SH-SY5Y (cell line): ENCODE measurements at regions not wholly inside any gene's neighbourhood (a gene's known extent, or its start where the extent isn't known, plus 50 kb on each side); places are given as distances from the start of the nearest gene placed in this dataset.

ENCODE experiments used
- GATA2 ChIP-seq: IDR thresholded peaks from 2 replicates; pipeline ENCODE4 v1.6.1; 2011; ENCODE audit warnings: mild to moderate bottlenecking, low read depth, low read length
- GATA3 ChIP-seq: IDR thresholded peaks from 2 replicates; pipeline ENCODE4 v1.6.1; 2011; ENCODE audit warnings: low read depth, mild to moderate bottlenecking, low read length, moderate library complexity

GRCh38 chr2:216936954-216937357 lies 77.1 kb upstream of the TNP1 start:
- TF ChIP-seq GATA3, result no peak
- no peak for TF ChIP-seq GATA2

DNA sequence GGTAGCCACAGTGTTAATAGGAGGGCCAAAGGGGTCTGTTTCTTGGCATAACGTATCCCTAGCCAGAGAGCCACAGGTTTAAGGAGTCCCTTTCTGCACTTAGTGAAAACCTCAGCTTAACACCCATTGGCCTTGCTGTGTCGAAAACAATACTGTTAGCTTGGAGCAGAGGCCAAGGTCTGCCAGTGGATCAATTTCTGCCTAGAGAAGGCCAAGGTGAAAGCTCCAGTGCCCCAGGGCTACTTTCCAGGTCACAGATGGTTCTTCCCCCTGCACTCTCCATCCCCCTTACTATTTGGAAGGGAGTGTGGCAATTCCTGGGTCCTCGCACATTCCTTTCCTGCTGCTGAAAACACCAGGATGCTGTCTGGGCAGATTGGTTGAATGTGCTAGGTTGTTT lies 74.8 kb upstream of the TNP1 start:
- no peak for TF ChIP-seq GATA3
- TF ChIP-seq GATA2, result no peak

DNA sequence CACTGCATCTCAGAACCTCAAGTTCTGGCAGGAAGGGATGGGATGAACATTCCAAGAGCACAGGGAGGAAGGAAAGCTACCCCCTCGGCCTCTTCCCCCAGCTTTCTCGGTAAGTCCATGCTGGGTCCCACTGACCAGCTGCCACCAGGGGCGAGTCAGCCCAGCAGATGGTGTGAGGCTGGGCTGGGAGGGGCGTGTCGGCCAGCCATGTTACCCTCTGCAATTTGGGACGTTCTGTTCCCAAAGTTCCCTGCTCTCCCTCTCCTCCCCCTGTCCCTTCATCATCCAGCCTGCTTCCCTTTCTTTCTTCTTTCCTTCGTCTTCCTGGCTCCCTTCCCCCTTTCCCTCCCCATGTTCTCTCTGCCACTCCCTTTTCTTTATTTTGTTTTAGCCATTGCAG lies 74.3 kb upstream of the TNP1 start:
- TF ChIP-seq GATA2 (no peak), GATA3 (no peak)

DNA sequence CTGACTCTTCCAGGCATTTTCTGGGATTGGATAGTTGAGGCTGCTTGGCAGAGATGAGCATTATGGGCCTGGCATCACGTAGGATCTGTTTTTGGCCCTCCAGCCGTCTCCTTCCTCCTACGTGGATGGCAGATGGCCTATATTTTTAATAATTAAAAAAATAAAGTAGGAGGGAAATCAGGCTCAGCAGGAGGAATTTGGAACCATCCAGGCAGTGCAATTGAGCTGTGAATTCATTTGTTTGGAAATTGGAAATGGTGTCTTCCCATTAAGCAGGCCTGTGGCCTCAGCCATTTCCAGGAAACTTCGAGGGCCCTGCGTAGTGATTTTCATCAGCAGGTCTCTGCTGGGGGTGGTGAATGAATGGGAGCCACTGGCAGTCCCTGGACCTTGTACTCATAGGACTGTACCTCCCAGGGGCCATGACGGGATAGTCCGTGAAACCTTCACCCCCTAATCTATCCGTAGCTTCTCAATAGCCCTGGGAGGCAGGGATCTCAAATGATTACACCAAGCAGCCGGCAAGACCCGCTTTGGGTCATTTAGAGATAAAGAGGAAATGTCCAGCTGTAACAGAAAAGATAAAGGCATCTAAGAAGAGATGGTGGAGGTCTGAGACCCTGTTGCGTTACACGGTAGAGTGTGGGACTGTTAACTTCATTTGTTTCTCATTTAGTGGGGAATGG lies 73.1 kb upstream of the TNP1 start:
- TF ChIP-seq GATA3 (no peak), GATA2 (no peak)

DNA sequence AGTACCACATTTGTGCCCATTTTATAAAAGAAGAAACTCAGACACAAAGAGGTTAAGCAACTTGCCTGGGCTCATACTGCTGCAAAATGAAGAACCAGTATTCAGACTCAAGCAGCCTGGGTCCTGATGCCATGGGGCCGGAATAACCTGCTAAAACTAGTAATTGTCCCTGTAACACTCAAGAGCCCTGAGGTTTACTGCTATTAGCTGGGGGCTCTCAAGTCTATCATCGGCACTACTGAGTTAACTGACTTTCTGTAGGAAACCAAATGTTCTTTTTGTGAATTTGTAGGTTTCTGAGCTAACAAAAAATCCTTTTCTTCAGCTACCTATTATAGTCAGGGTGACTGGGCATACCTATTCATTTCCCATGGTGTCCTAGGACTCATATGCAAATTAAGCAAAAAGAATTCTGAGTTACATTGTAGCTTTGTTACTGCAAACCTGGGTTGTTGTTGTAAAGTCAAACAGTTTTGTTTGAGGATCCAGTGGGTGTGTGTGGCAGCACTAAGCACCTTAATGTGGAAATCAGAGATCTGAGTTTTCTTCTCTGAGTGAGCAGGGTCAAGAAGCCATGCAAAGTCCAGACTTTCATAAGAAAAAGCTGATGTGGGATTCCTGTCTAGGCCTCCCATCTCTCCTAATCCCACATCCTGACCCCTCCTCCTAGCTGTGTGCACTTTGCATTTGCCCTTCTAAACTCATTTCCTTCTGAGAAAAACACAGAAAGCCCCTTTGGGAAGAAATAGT lies 72.4 kb upstream of the TNP1 start:
- TF ChIP-seq GATA2 (no peak), GATA3 (no peak)

GRCh38 chr2:216930716-216931115 lies 70.9 kb upstream of the TNP1 start:
- no peak for TF ChIP-seq GATA3
- TF ChIP-seq GATA2, result no peak

DNA sequence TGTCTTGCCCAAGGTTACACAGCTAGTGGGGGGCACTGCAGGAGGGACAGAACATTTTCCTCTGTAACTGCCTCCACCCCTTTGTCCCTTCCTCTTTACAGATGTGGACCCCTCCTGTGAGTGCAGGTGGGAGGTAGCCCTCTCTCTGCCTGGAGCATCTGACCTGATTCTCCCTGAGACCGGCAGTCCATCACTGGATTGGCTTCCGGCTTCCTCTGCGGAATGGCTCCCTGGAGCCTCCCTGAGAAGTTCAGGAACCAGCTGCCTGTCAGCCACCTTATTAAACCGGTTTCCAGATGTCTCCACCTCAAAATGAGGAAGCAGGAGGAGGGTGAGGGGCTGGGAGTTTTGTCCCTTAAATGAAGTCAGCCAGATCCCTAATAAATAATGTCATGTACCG lies 67.3 kb upstream of the TNP1 start:
- no peak for TF ChIP-seq GATA3
- TF ChIP-seq GATA2, result no peak

GRCh38 chr2:216925636-216926366 lies 65.9 kb upstream of the TNP1 start:
- TF ChIP-seq GATA2 (no peak), GATA3 (no peak)

- TF ChIP-seq GATA2, result no peak
- no peak for TF ChIP-seq GATA3
Measured at GRCh38 chr2:216925006-216925405, 65.1 kb upstream of the TNP1 start.

- TF ChIP-seq GATA3 (no peak), GATA2 (no peak)
Measured at GRCh38 chr2:216923706-216924105, 63.8 kb upstream of the TNP1 start.

DNA sequence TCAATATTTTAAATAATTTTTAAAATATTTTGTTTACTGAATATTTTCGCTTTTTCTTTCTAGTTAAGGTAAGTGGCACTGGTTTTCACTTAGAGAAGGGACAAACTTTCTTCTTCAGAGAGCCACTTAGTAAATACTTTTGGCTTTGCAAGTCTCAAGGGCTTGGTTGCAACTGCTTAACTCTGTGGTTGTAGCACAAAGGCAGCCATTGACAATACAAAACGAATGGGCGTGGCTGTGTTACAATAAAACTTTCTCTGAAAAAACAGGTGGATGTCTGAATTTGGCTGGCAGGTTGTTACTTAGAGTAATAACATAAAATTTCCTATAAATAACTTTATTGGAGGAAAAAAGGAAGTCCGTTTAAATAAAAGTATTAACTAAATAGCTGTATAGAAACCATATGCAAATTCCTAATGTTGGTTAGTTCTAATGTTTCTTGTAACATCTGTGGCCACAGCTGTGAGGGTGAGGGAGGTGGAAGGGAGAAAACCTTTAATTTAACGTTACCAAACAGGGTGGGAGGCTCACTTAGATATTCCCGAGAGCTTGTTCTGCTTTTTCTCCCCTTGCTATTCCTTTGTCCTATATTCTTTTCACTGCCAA lies 62.4 kb upstream of the TNP1 start:
- TF ChIP-seq GATA2 (no peak), GATA3 (no peak)

DNA sequence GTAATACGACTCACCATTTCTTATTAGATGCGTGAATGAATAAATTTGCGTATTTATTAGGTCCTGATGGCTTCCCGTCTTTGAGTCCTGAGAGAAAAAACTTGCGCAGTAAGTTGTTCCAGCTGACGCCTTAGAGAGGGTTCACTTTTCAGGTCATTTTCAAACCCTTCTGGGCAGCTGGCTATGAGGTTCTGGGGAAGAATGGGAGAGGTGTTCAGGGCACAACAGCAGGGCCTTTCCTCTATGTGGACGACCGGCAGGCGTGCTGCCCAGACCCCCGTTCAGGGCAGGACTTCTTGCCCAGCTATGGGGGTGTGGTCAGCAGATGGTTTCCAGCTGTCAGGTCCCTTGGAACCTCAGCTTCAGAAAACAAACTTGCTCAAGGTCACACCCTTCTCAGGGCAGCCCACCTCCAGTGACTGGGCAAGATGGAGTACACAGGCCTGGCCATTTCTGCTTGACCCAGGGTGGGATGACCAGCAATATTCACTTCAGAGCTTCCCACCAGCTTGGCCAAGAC lies 61.1 kb upstream of the TNP1 start:
- no peak for TF ChIP-seq GATA3
- TF ChIP-seq GATA2, result no peak

DNA sequence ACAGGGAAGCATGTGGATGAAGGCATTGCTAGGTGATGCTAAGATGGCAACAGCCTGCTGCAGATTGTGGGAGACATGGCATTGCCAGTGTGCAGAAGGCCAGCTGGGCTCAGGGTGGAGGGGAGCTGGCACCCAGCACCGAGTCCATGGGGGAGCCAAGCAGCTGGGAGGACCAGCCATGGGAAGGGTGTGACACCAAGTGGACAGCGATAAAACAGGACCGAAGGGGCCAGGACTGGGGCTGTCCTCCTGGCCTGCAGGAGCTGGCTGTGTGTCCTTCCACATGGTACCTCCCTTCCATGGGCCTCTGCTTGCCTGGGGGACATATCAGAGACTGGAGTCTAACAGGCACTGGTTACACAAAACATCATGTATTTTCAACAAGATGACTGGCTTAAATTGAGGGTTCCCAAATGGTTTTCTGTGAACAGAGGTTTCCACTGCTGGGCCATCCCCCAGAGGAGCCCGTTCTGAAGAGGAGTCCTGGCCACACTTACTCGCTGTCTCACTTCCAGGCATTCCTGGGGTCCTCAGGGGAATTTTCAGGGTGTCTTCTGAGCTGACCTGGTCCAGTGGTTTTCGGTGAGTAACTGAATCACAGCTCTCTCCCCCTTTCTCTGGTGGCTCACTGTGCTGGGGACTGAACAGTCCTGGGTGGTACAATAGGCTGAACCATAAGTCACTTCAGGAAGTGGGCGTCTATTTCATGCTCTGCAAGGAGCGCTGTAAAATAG lies 60.4 kb upstream of the TNP1 start:
- no peak for TF ChIP-seq GATA2
- TF ChIP-seq GATA3, result no peak

DNA sequence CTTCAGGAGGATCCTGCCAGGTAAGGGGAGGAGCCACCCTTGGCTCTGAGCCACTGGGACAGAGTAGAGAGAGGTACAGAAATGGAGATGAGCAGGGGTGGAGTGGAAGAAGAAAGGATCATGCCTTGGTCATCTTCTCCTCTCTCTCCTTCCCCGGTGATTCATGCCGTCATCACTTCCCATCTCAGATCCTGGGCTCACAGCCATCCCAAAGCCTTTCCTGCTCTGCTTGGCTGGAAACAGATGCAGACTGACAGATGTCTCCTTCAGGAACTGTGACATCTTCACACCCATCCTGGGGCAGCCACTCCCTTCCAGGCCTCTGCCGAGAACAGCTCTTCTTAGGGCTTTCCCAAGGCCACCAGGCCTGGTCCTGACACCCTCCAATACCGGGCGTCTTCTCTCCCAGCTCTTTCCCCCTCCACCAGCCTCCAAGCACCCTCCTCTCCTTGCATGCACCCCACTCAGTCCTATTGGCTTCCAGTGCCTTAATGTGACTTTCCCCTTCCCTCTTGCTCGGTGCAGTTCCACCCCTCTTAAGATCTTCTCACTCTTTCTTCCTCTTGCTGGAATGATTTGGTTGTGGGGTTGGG lies 58.3 kb upstream of the TNP1 start:
- TF ChIP-seq GATA3 (no peak), GATA2 (no peak)
